ENCODE measurements at regions not wholly inside any gene's neighbourhood (a gene's known extent, or its start where the extent isn't known, plus 50 kb on each side); places are given as distances from the start of the nearest gene placed in this dataset.

- TF ChIP-seq CHD1 (IDR thresholded peaks at IDR 0.05; ENCODE audit: low read depth, low read length) (no peak), EZH2 (IDR thresholded peaks at IDR 0.05; ENCODE audit: low read depth, low read length, severe bottlenecking) (no peak), SIX5 (IDR thresholded peaks at IDR 0.05; ENCODE audit: low read depth, low read length) (no peak), SIRT6 (IDR thresholded peaks at IDR 0.05; ENCODE audit: low read length) (no peak), NANOG (IDR thresholded peaks at IDR 0.05; ENCODE audit: insufficient read depth, low read depth, low read length, poor library complexity, severe bottlenecking) (no peak), BCL11A (IDR thresholded peaks at IDR 0.05; ENCODE audit: low read depth in 2 of 2, low read length in 2 of 2) (no peak)
Measured at GRCh38 chr3:56956906-56957305, 103.6 kb upstream of the SPATA12 start (continued).
